Peyer's patch (tissue), 4 donors: ENCODE measurements at regions not wholly inside any gene's neighbourhood (a gene's known extent, or its start where the extent isn't known, plus 50 kb on each side); places are given as distances from the start of the nearest gene placed in this dataset.

Experiments
- POLR2A ChIP-seq, 2 donors: fragments of 450-650 bp; IDR thresholded peaks; one replicate each; pipeline ENCODE4 v1.5.1; 2017; ENCODE audit warnings: antibody characterized with exemption in 2 of 2, mild to moderate bottlenecking in 2 of 2, moderate library complexity in 2 of 2
- TF ChIP-seq, protein P1 (sequence below), 6 experiments: fragments of 450-650 bp in 4 of 6; fragments of 200-600 bp in 2 of 6; sonication (generic) in 1 of 6; IDR thresholded peaks; one replicate each; pipeline ENCODE4 v1.5.1; 2017 to 2019; ENCODE audit warnings: antibody characterized with exemption in 6 of 6, mild to moderate bottlenecking in 3 of 6, moderate library complexity in 1 of 6

DNA sequence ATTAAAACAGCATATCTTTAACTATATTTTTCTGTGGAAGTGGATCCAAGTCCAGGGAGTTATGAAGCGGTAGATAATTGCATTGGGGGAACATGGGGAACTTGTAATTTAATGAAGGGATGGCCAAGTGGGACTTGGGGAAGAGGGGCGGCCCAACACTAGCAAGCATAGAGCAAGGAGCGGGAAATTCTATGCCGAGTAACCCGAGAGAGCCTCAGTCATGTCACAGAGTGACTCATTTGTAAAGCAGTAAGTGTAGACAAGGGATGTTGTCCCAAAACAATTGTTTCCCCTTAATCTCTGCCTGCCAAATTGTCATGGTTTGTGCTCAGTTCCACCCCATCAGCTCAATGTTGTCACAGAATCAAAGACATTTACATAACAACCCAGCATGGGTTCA, 620.1 kb downstream of the AJAP1 start:
- TF ChIP-seq, protein P1, sequence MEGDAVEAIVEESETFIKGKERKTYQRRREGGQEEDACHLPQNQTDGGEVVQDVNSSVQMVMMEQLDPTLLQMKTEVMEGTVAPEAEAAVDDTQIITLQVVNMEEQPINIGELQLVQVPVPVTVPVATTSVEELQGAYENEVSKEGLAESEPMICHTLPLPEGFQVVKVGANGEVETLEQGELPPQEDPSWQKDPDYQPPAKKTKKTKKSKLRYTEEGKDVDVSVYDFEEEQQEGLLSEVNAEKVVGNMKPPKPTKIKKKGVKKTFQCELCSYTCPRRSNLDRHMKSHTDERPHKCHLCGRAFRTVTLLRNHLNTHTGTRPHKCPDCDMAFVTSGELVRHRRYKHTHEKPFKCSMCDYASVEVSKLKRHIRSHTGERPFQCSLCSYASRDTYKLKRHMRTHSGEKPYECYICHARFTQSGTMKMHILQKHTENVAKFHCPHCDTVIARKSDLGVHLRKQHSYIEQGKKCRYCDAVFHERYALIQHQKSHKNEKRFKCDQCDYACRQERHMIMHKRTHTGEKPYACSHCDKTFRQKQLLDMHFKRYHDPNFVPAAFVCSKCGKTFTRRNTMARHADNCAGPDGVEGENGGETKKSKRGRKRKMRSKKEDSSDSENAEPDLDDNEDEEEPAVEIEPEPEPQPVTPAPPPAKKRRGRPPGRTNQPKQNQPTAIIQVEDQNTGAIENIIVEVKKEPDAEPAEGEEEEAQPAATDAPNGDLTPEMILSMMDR (IDR thresholded peaks at IDR 0.05) = no peak
- TF ChIP-seq POLR2A (IDR thresholded peaks at IDR 0.05) = no peak
